Activated CD8-positive, alpha-beta T cell treated with anti-CD3 and anti-CD28 coated beads, Interleukin-2, amount 10 ng/mL, durations not matched to agents 7 days and 5 days (primary cell): ENCODE measurements at regions not wholly inside any gene's neighbourhood (a gene's known extent, or its start where the extent isn't known, plus 50 kb on each side); places are given as distances from the start of the nearest gene placed in this dataset.

Experiments
- ATAC-seq: fragments of 150-1000 bp; cut with Tn5 transposase; one replicate; pipeline ENCODE4 v1.10.0; 2021; ENCODE audit warnings: moderate library complexity
- CTCF ChIA-PET: fragments of 350-600 bp; sonication (Branson Sonifier 250); formaldehyde crosslinking; loops from one replicate; lab custom pipeline; 2021; ENCODE audit warnings: antibody characterized with exemption; lab: Charles Lee
- POLR2A ChIA-PET: fragments of 350-600 bp; sonication (Branson Sonifier 250); formaldehyde crosslinking; loops from one replicate; lab custom pipeline; 2021; ENCODE audit warnings: antibody characterized with exemption; lab: Charles Lee
- DNase-seq: peaks from one replicate; pipeline ENCODE4 v3.0.0-alpha.2; 2020
- H3K27ac Mint-ChIP-seq: one replicate; pipeline ENCODE4 v1.8.0; 2021; ENCODE audit warnings: mild to moderate bottlenecking, mixed read lengths
- H3K27me3 Mint-ChIP-seq: one replicate; pipeline ENCODE4 v1.8.0; 2021; ENCODE audit warnings: low read depth, mixed read lengths
- H3K36me3 Mint-ChIP-seq: one replicate; pipeline ENCODE4 v1.8.0; 2021; ENCODE audit warnings: low read depth, mixed read lengths
- H3K4me1 Mint-ChIP-seq: one replicate; pipeline ENCODE4 v1.8.0; 2021; ENCODE audit warnings: low read depth, mixed read lengths
- H3K4me3 Mint-ChIP-seq: one replicate; pipeline ENCODE4 v1.8.0; 2021; ENCODE audit warnings: mild to moderate bottlenecking, mixed read lengths
- H3K9me3 Mint-ChIP-seq: one replicate; pipeline ENCODE4 v1.8.0; 2022; ENCODE audit warnings: mixed read lengths; ENCODE audit not compliant: insufficient read depth

DNA sequence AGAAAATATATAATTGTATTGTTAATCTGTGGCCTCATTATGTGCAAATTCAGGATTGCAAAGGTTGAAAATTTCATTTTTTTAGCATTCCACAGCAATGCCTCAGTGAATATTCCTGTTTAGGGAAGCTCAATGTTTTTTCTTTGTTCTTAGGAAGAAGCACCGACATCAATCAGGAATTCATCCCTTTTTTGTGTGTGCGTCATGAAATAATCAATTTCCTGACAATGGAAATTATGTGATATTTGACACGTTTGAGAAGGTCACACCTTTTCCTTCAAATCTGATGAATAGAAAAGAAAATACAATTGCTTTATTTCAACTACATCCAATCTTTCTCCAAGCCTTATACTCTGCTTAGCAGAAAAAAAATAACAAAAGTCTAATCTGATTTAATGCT lies 662.8 kb upstream of the FTMT start:
- H3K4me3 Mint-ChIP-seq: no peak overlapping the region
- no peaks in the 10 kb centered on the region for H3K9me3 Mint-ChIP-seq
- no peaks in the 10 kb centered on the region for H3K27me3 Mint-ChIP-seq
- H3K4me1 Mint-ChIP-seq: no peaks in the 10 kb centered on the region
- ChIA-PET CTCF (no interaction called here), POLR2A (no interaction called here)
- DNase-seq (no peak), ATAC-seq (no peak)
- H3K27ac Mint-ChIP-seq: no peak overlapping the region
- no peaks in the 10 kb centered on the region for H3K36me3 Mint-ChIP-seq

DNA sequence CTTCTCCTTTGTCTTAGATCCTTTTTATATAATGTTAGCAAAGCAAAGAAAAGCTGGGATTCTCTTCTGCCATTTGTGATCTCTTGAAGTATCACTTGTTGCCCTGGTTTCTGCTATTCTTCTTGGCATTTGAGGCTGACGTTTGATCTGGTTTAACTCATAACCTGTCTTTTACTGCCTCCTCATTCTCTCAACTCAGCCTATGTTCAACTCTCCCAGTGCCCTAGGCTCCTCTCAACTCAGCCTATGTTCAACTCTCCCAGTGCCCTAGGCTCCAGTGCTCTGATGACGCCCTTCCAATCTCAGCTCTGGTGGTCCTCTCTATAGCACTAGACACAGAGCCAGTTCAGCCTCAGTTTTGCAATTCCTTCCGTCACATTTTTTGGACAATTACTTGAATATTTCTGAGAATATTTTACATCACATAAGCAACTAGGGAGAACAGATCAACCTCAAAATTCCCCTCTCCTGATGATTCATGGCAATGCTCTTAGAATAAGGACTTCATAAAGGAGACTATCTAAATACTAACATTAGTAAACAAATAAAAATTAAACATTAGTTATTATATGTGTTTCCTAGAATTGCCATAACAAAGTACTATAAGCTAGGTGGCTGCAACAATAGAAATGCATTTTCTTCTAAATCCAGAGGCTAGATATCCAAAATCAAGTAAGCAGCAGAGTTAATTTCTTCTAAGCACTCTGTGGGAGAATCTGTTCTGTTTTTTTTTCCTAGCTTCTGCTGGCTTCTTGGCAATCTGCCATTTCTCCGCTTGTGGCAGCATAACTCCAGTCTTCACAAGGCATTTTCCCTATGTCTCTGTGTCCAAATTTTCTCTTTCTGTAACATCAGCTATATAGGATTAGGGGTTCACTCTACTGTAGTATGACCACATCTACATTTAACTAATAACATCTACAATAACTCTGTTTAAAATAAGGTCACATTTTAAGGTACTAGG lies 662.1 kb upstream of the FTMT start:
- DNase-seq (no peak), ATAC-seq (no peak)
- POLR2A ChIA-PET: no interaction called here
- Mint-ChIP-seq H3K36me3 (no peaks in the 10 kb centered on the region), H3K4me3 (no peak overlapping the region), H3K27ac (no peak overlapping the region), H3K4me1 (no peaks in the 10 kb centered on the region), H3K27me3 (no peaks in the 10 kb centered on the region), H3K9me3 (no peaks in the 10 kb centered on the region)
- CTCF ChIA-PET: no interaction called here

DNA sequence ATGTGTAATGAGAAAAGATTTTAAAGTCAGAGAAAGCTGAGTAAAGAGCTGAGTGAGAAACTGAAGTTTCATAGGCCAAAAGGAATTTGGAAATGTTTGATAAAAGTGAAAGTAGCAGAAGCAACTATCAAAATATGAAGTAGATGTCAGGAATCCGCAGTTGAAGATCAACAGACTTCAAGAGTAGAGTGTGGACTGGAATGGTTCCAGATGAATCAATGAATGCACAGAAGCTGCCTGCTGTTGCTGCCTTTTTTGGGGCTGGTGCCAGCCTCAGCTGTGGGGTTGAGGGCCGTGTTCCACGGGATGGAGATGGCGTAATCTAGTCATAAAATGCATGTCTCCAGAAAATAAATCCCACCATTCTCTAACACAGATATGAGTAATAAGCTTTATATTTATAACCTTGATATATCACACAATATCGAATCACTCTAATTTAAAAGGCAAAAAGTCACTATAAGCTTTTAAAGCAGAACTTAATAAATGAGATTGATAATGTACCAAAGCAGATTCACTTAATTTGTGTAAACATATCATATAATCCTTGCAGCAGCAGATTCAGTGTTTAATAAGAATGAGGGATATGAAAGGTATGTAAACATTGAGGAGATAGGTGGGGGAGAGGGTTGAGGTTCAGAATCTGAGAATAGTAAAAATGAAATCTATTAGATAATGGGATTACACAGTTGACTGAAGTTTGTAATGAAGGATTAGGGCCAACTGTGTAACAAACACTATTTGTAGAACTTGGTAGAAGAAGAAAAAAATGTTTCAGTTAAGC lies 652.3 kb upstream of the FTMT start:
- H3K27me3 Mint-ChIP-seq: no peaks in the 10 kb centered on the region
- H3K36me3 Mint-ChIP-seq: no peaks in the 10 kb centered on the region
- H3K27ac Mint-ChIP-seq: no peak overlapping the region
- ATAC-seq (no peak), DNase-seq (no peak)
- ChIA-PET CTCF (no interaction called here), POLR2A (no interaction called here)
- no peaks in the 10 kb centered on the region for H3K9me3 Mint-ChIP-seq
- no peaks in the 10 kb centered on the region for H3K4me1 Mint-ChIP-seq
- no peak overlapping the region for H3K4me3 Mint-ChIP-seq

DNA sequence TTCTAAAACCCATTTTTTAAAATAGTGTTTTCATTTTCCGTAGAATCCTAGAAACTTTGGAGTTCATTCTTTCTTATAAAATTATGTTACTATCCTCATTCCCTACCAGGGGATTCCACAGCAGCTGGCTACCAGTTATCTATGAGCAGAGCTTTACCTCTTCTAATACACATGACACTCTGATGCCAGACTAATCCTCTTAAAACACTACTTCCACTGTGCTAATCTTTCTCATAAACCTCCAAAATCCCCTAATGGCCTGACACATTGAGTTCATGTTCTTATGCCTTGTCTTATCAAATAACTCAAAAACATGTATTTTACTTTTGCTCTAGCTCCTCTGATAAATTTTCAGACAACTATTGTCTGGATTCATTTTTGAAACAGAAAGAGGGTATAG lies 633.6 kb upstream of the FTMT start:
- no peaks in the 10 kb centered on the region for H3K4me1 Mint-ChIP-seq
- H3K27me3 Mint-ChIP-seq: no peaks in the 10 kb centered on the region
- peaks cover 15% of the 10 kb centered on the region for H3K9me3 Mint-ChIP-seq

DNA sequence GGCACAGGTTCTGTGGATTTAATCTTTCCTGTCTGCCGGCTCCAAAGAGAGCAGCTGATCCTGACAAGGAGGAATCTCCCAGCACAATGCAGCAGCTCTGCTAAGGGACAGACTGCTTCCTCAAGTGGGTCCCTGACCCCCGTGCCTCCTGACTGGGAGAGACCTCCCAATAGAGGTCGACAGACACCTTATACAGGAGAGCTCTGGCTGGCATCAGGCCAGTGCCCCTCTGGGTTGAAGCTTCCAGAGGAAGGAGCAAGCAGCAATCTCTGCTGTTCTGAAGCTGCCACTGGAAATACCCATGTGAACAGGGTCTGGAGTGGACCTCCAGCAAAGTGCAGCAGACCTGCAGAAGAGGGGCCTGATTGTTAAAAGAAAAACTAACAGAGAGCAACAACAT lies 630.2 kb upstream of the FTMT start:
- DNase-seq (no peak), ATAC-seq (no peak)
- H3K27ac Mint-ChIP-seq: no peak overlapping the region
- POLR2A ChIA-PET: no interaction called here
- no peak overlapping the region for H3K4me3 Mint-ChIP-seq
- H3K9me3 Mint-ChIP-seq: peaks cover 13% of the 10 kb centered on the region
- no peaks in the 10 kb centered on the region for H3K36me3 Mint-ChIP-seq
- no peaks in the 10 kb centered on the region for H3K4me1 Mint-ChIP-seq
- CTCF ChIA-PET: no interaction called here
- H3K27me3 Mint-ChIP-seq: no peaks in the 10 kb centered on the region

More for the DNA sequence above, 633.6 kb upstream of the FTMT start:
- DNase-seq: no peak
- CTCF ChIA-PET: no interaction called here
- POLR2A ChIA-PET: no interaction called here
- no peak for ATAC-seq
- H3K36me3 Mint-ChIP-seq: no peaks in the 10 kb centered on the region
- H3K27ac Mint-ChIP-seq: no peak overlapping the region
- no peak overlapping the region for H3K4me3 Mint-ChIP-seq

DNA sequence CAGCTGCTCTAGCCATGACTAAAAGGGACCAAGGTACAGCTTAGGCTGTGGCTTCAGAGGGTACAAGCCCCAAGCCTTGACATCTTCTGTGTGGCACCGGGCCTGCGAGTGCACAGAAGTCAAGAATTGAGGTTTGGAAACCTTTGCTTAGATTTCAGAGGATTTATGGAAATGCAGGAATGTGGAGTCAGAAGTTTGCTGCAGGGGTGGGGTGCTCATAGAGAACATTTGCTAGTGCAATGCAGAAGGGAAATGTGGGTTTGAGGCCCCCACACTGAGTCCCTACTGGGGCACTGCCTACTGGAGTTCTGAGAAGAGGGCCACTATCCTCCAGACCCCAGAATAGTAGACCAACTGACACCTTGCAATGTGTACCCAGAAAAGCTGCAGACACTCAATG lies 624.9 kb upstream of the FTMT start:
- peaks cover 31% of the 10 kb centered on the region for H3K9me3 Mint-ChIP-seq
- ATAC-seq (no peak), DNase-seq (no peak)
- H3K27ac Mint-ChIP-seq: no peak overlapping the region
- CTCF ChIA-PET: no interaction called here
- H3K4me3 Mint-ChIP-seq: no peak overlapping the region
- no peaks in the 10 kb centered on the region for H3K27me3 Mint-ChIP-seq
- H3K36me3 Mint-ChIP-seq: no peaks in the 10 kb centered on the region
- POLR2A ChIA-PET: no interaction called here
- H3K4me1 Mint-ChIP-seq: no peaks in the 10 kb centered on the region

DNA sequence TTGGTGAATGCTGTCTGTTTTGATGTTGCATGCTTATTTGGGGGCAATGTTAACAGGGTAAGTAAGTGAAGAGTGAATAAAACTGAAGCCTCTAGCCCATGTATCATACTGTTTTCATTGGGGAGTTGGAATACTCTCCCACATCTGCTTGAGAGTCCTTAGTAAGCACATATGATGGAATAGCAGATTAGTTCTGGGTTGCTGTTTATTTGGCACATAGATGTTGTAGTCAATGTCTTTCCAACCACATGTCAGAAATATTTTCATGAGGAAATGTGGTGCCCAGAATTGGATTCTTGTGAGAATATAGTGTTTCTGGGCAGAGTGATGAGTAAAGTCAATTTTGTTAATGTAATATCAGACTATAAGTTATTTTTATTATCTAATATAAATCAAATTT lies 611.7 kb upstream of the FTMT start:
- Mint-ChIP-seq H3K27ac (no peak overlapping the region), H3K4me3 (no peak overlapping the region), H3K4me1 (no peaks in the 10 kb centered on the region), H3K36me3 (no peaks in the 10 kb centered on the region), H3K9me3 (peaks cover 5% of the 10 kb centered on the region), H3K27me3 (no peaks in the 10 kb centered on the region)
- ATAC-seq (no peak), DNase-seq (no peak)
- POLR2A ChIA-PET: no interaction called here
- CTCF ChIA-PET: no interaction called here

DNA sequence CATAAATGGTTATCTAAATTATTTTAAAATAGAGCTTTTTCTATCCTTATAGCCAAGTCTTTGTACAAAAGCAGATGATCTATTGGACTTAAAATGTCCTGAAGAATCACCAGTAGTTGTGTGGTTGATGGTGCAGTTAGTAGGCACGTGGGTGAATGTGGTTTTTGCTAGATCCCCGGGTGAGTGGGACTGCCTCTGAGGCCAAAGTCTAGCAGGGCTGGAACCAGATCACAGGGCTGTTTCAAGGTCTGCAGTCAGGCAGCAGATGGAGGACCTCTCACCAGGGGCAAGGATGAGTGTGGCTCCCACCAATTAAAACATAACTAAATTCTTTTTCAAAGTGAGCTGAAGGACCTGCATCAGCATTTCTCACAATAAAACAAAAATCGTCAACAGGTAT lies 604.7 kb upstream of the FTMT start:
- DNase-seq (no peak), ATAC-seq (no peak)
- Mint-ChIP-seq H3K4me3 (no peak overlapping the region), H3K27me3 (no peaks in the 10 kb centered on the region), H3K36me3 (no peaks in the 10 kb centered on the region), H3K27ac (no peak overlapping the region), H3K4me1 (no peaks in the 10 kb centered on the region), H3K9me3 (no peaks in the 10 kb centered on the region)
- ChIA-PET POLR2A (no interaction called here), CTCF (no interaction called here)

DNA sequence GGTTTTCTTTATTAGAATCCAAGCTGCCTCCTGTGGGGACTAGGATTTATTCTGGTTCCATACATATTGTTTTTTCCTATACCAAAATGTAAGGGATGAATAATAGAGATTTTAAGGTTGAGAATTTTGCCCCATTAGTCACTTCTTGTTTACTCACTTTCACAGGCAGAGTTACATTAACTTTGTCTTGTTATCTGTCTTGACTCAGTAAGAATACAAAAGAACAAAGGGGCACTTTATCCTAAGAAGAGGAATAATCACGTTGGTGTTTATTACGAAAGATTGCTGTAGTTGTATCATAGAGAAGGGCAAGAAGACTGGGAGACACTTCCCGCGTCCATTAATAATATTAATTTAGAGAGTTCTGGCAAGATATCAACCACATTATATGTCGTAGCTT lies 599.7 kb upstream of the FTMT start:
- H3K36me3 Mint-ChIP-seq: no peaks in the 10 kb centered on the region
- DNase-seq: no peak
- peaks cover 3% of the 10 kb centered on the region for H3K9me3 Mint-ChIP-seq
- CTCF ChIA-PET: no interaction called here
- POLR2A ChIA-PET: no interaction called here
- no peaks in the 10 kb centered on the region for H3K27me3 Mint-ChIP-seq
- H3K4me1 Mint-ChIP-seq: no peaks in the 10 kb centered on the region
- no peak overlapping the region for H3K27ac Mint-ChIP-seq
- no peak overlapping the region for H3K4me3 Mint-ChIP-seq
- ATAC-seq: no peak

DNA sequence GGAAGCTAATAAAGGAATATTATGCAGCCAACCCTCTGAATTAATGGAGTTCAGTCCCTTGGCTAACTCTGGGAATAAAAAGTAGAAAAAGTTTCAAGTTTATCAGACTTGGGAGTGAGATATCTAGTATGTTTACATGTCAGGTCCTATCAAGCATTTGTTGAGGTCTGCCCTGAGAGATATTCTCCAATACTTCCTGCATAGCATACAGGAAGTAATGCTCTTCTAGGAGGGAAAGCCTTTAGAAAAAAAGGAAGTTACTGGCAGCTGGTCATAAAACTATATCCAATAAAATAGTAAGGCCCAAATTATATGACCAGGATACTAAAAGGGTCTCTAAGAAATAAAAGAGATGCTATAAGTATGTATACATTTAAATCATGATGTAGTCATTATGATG lies 594.1 kb upstream of the FTMT start:
- DNase-seq (no peak), ATAC-seq (no peak)
- Mint-ChIP-seq H3K4me3 (no peak overlapping the region), H3K36me3 (no peaks in the 10 kb centered on the region), H3K9me3 (peaks cover 7% of the 10 kb centered on the region), H3K4me1 (no peaks in the 10 kb centered on the region), H3K27me3 (no peaks in the 10 kb centered on the region), H3K27ac (no peak overlapping the region)
- ChIA-PET CTCF (no interaction called here), POLR2A (no interaction called here)

DNA sequence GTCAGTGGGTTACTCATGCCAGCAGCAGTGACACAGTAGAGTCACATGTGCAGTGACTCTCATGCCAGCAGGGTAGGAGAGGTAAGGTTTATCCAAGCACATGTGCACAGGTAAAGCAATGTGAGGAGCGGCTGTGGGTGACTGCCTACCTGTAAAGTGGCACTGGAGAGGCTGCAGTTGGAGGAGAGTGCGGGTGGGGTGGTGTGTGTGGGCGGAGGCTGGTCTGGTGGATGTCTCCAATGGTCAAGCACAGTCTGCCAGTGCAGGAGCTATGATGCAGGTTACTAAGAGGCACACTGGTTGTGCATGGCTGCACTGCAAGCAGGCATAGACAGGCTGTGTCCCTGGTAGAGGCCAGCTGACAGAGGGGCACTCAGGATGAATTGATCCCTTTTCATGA lies 588.2 kb upstream of the FTMT start:
- Mint-ChIP-seq H3K27me3 (no peaks in the 10 kb centered on the region), H3K9me3 (peaks cover 5% of the 10 kb centered on the region), H3K4me3 (no peak overlapping the region), H3K4me1 (no peaks in the 10 kb centered on the region), H3K36me3 (no peaks in the 10 kb centered on the region), H3K27ac (no peak overlapping the region)
- no peak for ATAC-seq
- DNase-seq: no peak
- POLR2A ChIA-PET: no interaction called here
- CTCF ChIA-PET: no interaction called here

DNA sequence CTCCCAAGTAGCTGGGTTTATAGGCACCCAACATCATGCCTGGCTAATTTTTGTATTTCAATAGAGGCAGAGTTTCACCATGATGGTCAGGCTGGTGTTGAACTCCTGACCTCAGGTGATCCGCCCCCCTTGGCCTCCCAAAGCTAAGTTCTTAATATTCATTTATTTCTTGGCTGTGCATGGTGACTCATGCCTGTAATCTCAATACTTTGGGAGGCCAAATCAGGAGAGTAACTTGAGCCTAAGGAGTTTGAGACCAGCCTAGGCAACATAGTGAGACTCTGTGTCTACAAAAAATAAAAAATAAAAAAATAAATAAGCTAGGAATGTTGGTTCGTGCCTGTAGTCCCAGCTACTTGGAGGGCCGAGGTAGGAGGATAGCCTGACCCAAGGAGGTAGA lies 587.1 kb upstream of the FTMT start:
- H3K4me1 Mint-ChIP-seq: no peaks in the 10 kb centered on the region
- ChIA-PET CTCF (no interaction called here), POLR2A (no interaction called here)
- H3K27me3 Mint-ChIP-seq: no peaks in the 10 kb centered on the region
- DNase-seq: no peak
- H3K36me3 Mint-ChIP-seq: no peaks in the 10 kb centered on the region
- H3K9me3 Mint-ChIP-seq: peaks cover 5% of the 10 kb centered on the region
- H3K27ac Mint-ChIP-seq: no peak overlapping the region
- H3K4me3 Mint-ChIP-seq: no peak overlapping the region
- no peak for ATAC-seq
